ENCODE measurements at regions not wholly inside any gene's neighbourhood (a gene's known extent, or its start where the extent isn't known, plus 50 kb on each side); places are given as distances from the start of the nearest gene placed in this dataset.

DNA sequence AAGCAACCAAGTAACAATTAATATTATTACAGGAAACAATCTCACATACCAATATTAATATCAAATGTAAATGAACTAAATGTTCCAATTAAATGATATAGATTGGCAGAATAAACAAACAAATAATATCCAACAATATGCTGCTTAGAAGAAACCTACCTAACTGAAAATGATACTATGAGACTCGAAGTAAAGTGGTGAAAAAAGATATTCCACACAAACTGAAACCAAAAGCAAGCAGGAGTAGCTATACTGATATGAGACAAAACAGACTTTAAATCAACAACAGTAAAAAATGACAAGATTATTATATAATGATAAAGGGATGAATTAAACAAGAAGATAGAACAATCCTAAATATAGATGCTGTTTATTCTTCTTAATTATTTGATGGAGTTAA, 140.1 kb downstream of the SPANXN4 start:
- ATAC-seq (no peak), DNase-seq (no peak)
- H3K36me3 ChIP-seq: no peaks in the 10 kb centered on the region
- no peak overlapping the region for H3K4me3 ChIP-seq
- no peak overlapping the region for H3K27ac ChIP-seq
- intact Hi-C loops (cut with DNase I): no loop called here
- H3K27me3 ChIP-seq: no peaks in the 10 kb centered on the region
- TF ChIP-seq POLR2A (IDR thresholded peaks at IDR 0.05) (no peak), CTCF (IDR thresholded peaks at IDR 0.05) (no peak)
- no peaks in the 10 kb centered on the region for H3K4me1 ChIP-seq
- 8% methylated on average over 1 of the region's 1 CpG for WGBS (ENCODE audit: insufficient coverage, low coverage, low lambda C conversion rate, missing lambda C conversion rate)
- no peaks in the 10 kb centered on the region for H3K9me3 ChIP-seq

- Histone ChIP-seq H3K9me3 (peaks cover 0 to 3% (median 0%) of the 10 kb centered on the region in 4 donors), H3K27ac (no peak overlapping the region), H3K4me1 (no peaks in the 10 kb centered on the region), H3K27me3 (no peaks in the 10 kb centered on the region), H3K4me3 (no peak overlapping the region), H3K36me3 (no peaks in the 10 kb centered on the region)
- ATAC-seq (no peak), DNase-seq (no peak)
- TF ChIP-seq POLR2A (IDR thresholded peaks at IDR 0.05): no peak
- TF ChIP-seq CTCF (IDR thresholded peaks at IDR 0.05): no peak
- intact Hi-C loops (cut with DNase I): no loop called here
- 18% methylated on average over 2 of the region's 2 CpGs for WGBS (ENCODE audit: insufficient coverage, low coverage, low lambda C conversion rate, missing lambda C conversion rate)
Measured at GRCh38 chrX:143139681-143140080, 114.0 kb downstream of the SPANXN4 start.

GRCh38 chrX:143121477-143121876, 95.7 kb downstream of the SPANXN4 start:
- DNase-seq (no peak), ATAC-seq (no peak)
- Histone ChIP-seq H3K27ac (no peak overlapping the region), H3K27me3 (no peaks in the 10 kb centered on the region), H3K9me3 (no peaks in the 10 kb centered on the region), H3K4me1 (no peaks in the 10 kb centered on the region), H3K4me3 (no peak overlapping the region), H3K36me3 (no peaks in the 10 kb centered on the region)
- intact Hi-C loops (cut with DNase I): no loop called here
- 24% methylated on average over 3 of the region's 4 CpGs for WGBS (ENCODE audit: insufficient coverage, low coverage, low lambda C conversion rate, missing lambda C conversion rate)
- no peak for TF ChIP-seq CTCF (IDR thresholded peaks at IDR 0.05)
- no peak for TF ChIP-seq POLR2A (IDR thresholded peaks at IDR 0.05)

DNA sequence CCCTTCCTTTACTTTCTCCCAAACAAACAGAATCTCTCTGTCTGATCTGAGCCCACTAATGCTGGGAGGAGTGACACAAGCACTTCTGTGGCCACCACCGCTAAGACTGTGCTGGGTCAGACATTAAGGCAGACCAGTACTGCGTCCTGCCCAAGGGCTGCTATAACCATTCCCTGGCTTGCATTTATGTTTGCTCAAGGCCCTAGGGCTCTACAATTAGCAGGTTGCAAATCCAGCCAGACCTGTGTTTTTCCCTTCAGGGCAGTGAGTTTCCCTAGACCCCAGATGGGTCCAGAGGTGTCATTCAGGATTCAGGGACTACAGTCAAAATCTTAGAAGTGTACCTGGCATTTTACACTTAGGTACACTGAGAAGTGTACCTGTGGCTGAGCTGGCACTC, 89.7 kb downstream of the SPANXN4 start:
- intact Hi-C loops (cut with DNase I): no loop called here
- ATAC-seq: no peak
- H3K9me3 ChIP-seq: no peaks in the 10 kb centered on the region
- WGBS (ENCODE audit: insufficient coverage, low coverage, low lambda C conversion rate, missing lambda C conversion rate): no CpG with 5 or more reads among the region's 2 CpGs
- DNase-seq: no peak
- no peaks in the 10 kb centered on the region for H3K4me1 ChIP-seq
- H3K27me3 ChIP-seq: no peaks in the 10 kb centered on the region
- H3K36me3 ChIP-seq: no peaks in the 10 kb centered on the region
- no peak overlapping the region for H3K27ac ChIP-seq
- no peak overlapping the region for H3K4me3 ChIP-seq
- TF ChIP-seq CTCF (IDR thresholded peaks at IDR 0.05) (no peak), POLR2A (IDR thresholded peaks at IDR 0.05) (no peak)

GRCh38 chrX:143095816-143096215, 70.1 kb downstream of the SPANXN4 start:
- intact Hi-C loops (cut with DNase I): no loop called here

More at GRCh38 chrX:143095816-143096215, 70.1 kb downstream of the SPANXN4 start:
- no peak overlapping the region for H3K27ac ChIP-seq
- H3K27me3 ChIP-seq: no peaks in the 10 kb centered on the region
- TF ChIP-seq CTCF (IDR thresholded peaks at IDR 0.05) (no peak), POLR2A (IDR thresholded peaks at IDR 0.05) (no peak)
- no peaks in the 10 kb centered on the region for H3K9me3 ChIP-seq
- H3K36me3 ChIP-seq: no peaks in the 10 kb centered on the region
- DNase-seq: no peak
- no peak overlapping the region for H3K4me3 ChIP-seq
- H3K4me1 ChIP-seq: no peaks in the 10 kb centered on the region
- ATAC-seq: no peak

Data from right lobe of liver (tissue), 6 donors.